Neural cell (in vitro differentiated cells): ENCODE measurements at regions not wholly inside any gene's neighbourhood (a gene's known extent, or its start where the extent isn't known, plus 50 kb on each side); places are given as distances from the start of the nearest gene placed in this dataset.

Experiments used
- CTCF ChIP-seq: fragments of 450-650 bp; IDR thresholded peaks from 2 replicates; pipeline ENCODE4 v1.5.1; 2014; ENCODE audit warnings: antibody characterized with exemption, mild to moderate bottlenecking, moderate library complexity; ENCODE audit not compliant: poor library complexity, severe bottlenecking
- POLR2AphosphoS5 ChIP-seq: IDR thresholded peaks from 2 replicates; pipeline ENCODE4 v1.6.1; 2012

- TF ChIP-seq CTCF (no peak), POLR2AphosphoS5 (no peak)
Measured at GRCh38 chr16:65657556-65657955, 535.7 kb upstream of the CDH11 start.
